ENCODE measurements at regions not wholly inside any gene's neighbourhood (a gene's known extent, or its start where the extent isn't known, plus 50 kb on each side); places are given as distances from the start of the nearest gene placed in this dataset.

DNA sequence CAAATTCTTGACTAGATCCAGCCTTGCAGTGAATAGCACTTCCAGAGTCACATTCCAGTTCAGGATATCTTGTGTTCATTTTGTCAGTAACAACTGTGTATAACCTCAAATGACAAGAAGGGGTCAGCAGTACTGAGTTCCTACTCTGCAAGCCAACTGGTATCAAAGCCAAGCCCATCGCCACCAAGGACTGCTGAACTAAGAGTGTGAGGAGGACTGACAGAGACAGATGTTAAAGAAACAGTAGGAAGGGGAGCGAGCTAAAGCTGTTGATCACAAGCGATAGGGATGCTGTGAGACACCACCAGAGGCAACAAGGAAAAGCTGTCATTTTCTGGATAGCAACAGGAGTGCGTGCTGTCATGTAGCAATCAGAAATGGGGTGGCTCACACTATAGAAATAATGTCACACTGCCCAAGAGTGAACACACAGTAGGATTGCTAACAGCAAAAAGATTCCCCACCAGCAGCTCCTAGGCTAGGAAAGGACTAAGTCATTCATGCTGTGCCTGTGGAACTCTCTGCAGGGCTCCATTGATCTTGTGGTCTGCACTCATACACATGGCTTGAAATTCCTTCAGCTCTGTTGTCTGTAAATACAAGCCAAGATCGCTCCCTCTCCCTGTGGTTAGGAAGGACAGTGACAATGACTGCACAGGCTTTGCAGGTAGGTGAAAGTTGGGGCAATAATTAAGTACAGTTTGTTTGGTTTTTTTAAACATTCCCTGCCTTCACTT is 658.6 kb downstream of the NR2F1-AS1 start:
- no peak for DNase-seq (ENCODE audit: low read depth in 1 of 2, low spot score in 2 of 2)

GRCh38 chr5:92917044-92917443 is 664.0 kb downstream of the NR2F1-AS1 start:
- Histone ChIP-seq H3K36me3 (no peaks in the 10 kb centered on the region), H3K27ac (no peak overlapping the region), H3K4me3 (no peak overlapping the region), H3K9me3 (replicated peaks) (no peaks in the 10 kb centered on the region), H3K4me1 (replicated peaks) (no peaks in the 10 kb centered on the region), H3K27me3 (replicated peaks) (no peaks in the 10 kb centered on the region)
- DNase-seq (ENCODE audit: low read depth in 1 of 2, low spot score in 2 of 2), result no peak

More for the DNA sequence above, 658.6 kb downstream of the NR2F1-AS1 start:
- Histone ChIP-seq H3K4me3 (no peak overlapping the region), H3K27ac (no peak overlapping the region), H3K27me3 (replicated peaks) (no peaks in the 10 kb centered on the region), H3K36me3 (no peaks in the 10 kb centered on the region), H3K9me3 (replicated peaks) (no peaks in the 10 kb centered on the region), H3K4me1 (replicated peaks) (no peaks in the 10 kb centered on the region)

GRCh38 chr5:92916036-92916435 is 665.0 kb downstream of the NR2F1-AS1 start:
- Histone ChIP-seq H3K27me3 (replicated peaks) (no peaks in the 10 kb centered on the region), H3K27ac (no peak overlapping the region), H3K9me3 (replicated peaks) (no peaks in the 10 kb centered on the region), H3K4me1 (replicated peaks) (no peaks in the 10 kb centered on the region), H3K4me3 (no peak overlapping the region), H3K36me3 (no peaks in the 10 kb centered on the region)
- DNase-seq (ENCODE audit: low read depth in 1 of 2, low spot score in 2 of 2), result no peak

- Histone ChIP-seq H3K36me3 (no peaks in the 10 kb centered on the region), H3K27me3 (replicated peaks) (no peaks in the 10 kb centered on the region), H3K9me3 (replicated peaks) (no peaks in the 10 kb centered on the region), H3K4me3 (no peak overlapping the region), H3K27ac (no peak overlapping the region), H3K4me1 (replicated peaks) (peaks cover 10% of the 10 kb centered on the region)
- no peak for DNase-seq (ENCODE audit: low read depth in 1 of 2, low spot score in 2 of 2)
Measured at GRCh38 chr5:92912283-92912682, 668.7 kb downstream of the NR2F1-AS1 start.

- Histone ChIP-seq H3K36me3 (no peaks in the 10 kb centered on the region), H3K27ac (no peak overlapping the region), H3K4me3 (no peak overlapping the region), H3K4me1 (replicated peaks) (peaks cover 10% of the 10 kb centered on the region), H3K9me3 (replicated peaks) (no peaks in the 10 kb centered on the region), H3K27me3 (replicated peaks) (no peaks in the 10 kb centered on the region)
- DNase-seq (ENCODE audit: low read depth in 1 of 2, low spot score in 2 of 2), result no peak
Measured at GRCh38 chr5:92911851-92912250, 669.2 kb downstream of the NR2F1-AS1 start.

- no peak for DNase-seq (ENCODE audit: low read depth in 1 of 2, low spot score in 2 of 2)
- H3K9me3 ChIP-seq (replicated peaks), result no peaks in the 10 kb centered on the region
Measured at GRCh38 chr5:92911293-92911692, 669.7 kb downstream of the NR2F1-AS1 start.

GRCh38 chr5:92909602-92909962 is 671.4 kb downstream of the NR2F1-AS1 start:
- H3K4me1 ChIP-seq (replicated peaks), result peaks cover 10% of the 10 kb centered on the region
- DNase-seq (ENCODE audit: low read depth in 1 of 2, low spot score in 2 of 2), result peak in 1 of 2 experiments; percentile 19

More at GRCh38 chr5:92911293-92911692, 669.7 kb downstream of the NR2F1-AS1 start:
- Histone ChIP-seq H3K36me3 (no peaks in the 10 kb centered on the region), H3K27ac (no peak overlapping the region), H3K4me1 (replicated peaks) (peaks cover 10% of the 10 kb centered on the region), H3K4me3 (no peak overlapping the region), H3K27me3 (replicated peaks) (no peaks in the 10 kb centered on the region)

DNA sequence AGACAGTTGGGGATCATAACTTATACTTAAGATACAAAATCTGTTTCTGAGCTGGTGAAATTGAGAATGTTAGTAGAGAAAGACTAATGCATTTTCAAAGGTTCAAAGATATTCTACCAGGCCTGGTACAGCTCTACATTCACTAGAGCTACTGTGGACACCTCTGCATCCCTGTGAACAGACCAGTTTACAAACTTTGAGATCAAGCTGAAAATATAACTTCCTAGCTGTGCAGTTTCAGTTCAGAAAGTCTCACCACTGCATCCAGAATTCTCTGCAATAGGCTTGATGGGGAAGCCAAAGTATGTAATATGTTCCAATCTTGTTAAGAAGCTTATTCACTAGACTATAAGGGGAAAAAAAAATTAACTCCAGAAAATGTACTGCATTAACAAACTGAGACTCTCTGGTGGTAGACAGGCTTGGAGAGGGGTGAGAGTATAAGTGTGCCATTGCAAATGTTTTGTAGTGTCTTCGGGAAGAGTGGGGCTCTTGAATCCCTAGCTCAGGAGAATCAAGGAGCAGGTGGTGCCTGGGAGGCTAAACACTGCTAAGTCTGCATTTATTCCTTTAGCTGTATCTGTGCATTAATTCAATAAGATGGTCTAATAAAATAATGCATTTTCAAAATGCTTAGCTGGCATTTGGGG is 671.9 kb downstream of the NR2F1-AS1 start:
- H3K36me3 ChIP-seq, result no peaks in the 10 kb centered on the region
- no peaks in the 10 kb centered on the region for H3K9me3 ChIP-seq (replicated peaks)
- no peak for DNase-seq (ENCODE audit: low read depth in 1 of 2, low spot score in 2 of 2)
- H3K4me1 ChIP-seq (replicated peaks), result peaks cover 10% of the 10 kb centered on the region
- no peak overlapping the region for H3K4me3 ChIP-seq
- H3K27ac ChIP-seq, result no peak overlapping the region
- no peaks in the 10 kb centered on the region for H3K27me3 ChIP-seq (replicated peaks)

More at GRCh38 chr5:92909602-92909962, 671.4 kb downstream of the NR2F1-AS1 start:
- Histone ChIP-seq H3K27ac (no peak overlapping the region), H3K4me3 (no peak overlapping the region), H3K9me3 (replicated peaks) (no peaks in the 10 kb centered on the region), H3K36me3 (no peaks in the 10 kb centered on the region), H3K27me3 (replicated peaks) (no peaks in the 10 kb centered on the region)

DNA sequence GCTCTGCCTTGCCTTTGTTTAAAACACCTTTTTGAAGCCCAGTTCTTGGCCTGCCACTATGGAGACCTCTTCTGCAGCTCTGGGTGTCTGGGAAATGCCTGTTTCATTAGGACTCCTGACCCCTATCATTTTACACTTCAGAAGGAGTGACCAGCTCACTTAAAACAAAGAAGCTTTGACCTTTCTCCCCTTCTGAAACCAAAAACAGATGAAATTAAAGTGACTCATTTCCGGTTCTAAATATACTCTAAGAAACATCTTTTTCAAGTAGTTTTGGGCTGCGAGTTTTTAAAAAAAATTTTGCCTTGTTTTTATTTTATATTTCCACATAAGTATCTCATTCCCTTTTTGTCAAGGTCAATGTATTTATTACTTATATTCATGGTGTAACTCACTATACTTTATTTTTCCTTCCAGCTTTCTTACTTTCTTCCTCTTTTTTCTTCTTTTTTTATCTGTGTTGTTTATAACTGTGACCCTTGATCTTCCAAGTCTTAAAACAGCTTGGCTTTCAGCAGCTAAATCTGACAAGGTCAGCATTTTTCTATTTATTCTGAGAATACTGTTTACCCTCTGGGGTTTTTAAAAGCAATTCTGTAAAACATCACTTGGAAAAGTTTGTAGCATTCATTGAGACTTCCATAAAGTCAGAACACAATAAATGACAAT is 672.9 kb downstream of the NR2F1-AS1 start:
- Histone ChIP-seq H3K27me3 (replicated peaks) (no peaks in the 10 kb centered on the region), H3K27ac (peak overlapping the region; percentile 19; the same call in 1 of the 2 replicates), H3K4me1 (replicated peaks) (peaks cover 10% of the 10 kb centered on the region), H3K4me3 (no peak overlapping the region), H3K9me3 (replicated peaks) (no peaks in the 10 kb centered on the region), H3K36me3 (no peaks in the 10 kb centered on the region)
- peak in 1 of 2 experiments; percentile 54 for DNase-seq (ENCODE audit: low read depth in 1 of 2, low spot score in 2 of 2)

GRCh38 chr5:92906798-92907376 is 674.1 kb downstream of the NR2F1-AS1 start:
- no peaks in the 10 kb centered on the region for H3K9me3 ChIP-seq (replicated peaks)
- no peaks in the 10 kb centered on the region for H3K27me3 ChIP-seq (replicated peaks)
- DNase-seq (ENCODE audit: low read depth in 1 of 2, low spot score in 2 of 2), result no peak
- no peak overlapping the region for H3K27ac ChIP-seq
- H3K36me3 ChIP-seq, result no peaks in the 10 kb centered on the region
- no peak overlapping the region for H3K4me3 ChIP-seq
- H3K4me1 ChIP-seq (replicated peaks), result peaks cover 10% of the 10 kb centered on the region

DNA sequence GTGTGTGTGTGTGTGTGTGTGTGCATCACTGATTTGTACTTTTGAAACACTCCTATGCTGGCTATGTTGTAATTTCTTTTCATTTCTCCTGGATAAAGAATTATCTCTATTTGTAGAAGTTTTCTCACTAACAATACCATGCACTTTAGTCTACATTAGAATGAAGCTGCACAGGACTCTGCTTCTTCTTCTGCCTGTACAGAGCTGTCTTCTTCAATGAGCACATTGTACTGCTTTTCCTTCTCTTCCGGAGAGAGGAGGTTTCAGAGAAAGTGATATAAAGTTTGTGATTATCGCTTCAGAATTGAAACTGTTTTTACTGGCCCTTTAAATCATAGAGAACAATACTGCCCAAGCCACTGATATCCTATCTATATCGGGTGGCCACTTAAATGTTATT is 677.0 kb downstream of the NR2F1-AS1 start:
- H3K4me1 ChIP-seq (replicated peaks), result peaks cover 10% of the 10 kb centered on the region
- H3K36me3 ChIP-seq, result no peaks in the 10 kb centered on the region
- H3K27ac ChIP-seq, result no peak overlapping the region
- H3K9me3 ChIP-seq (replicated peaks), result no peaks in the 10 kb centered on the region
- no peak overlapping the region for H3K4me3 ChIP-seq
- DNase-seq (ENCODE audit: low read depth in 1 of 2, low spot score in 2 of 2), result no peak
- H3K27me3 ChIP-seq (replicated peaks), result no peaks in the 10 kb centered on the region

DNA sequence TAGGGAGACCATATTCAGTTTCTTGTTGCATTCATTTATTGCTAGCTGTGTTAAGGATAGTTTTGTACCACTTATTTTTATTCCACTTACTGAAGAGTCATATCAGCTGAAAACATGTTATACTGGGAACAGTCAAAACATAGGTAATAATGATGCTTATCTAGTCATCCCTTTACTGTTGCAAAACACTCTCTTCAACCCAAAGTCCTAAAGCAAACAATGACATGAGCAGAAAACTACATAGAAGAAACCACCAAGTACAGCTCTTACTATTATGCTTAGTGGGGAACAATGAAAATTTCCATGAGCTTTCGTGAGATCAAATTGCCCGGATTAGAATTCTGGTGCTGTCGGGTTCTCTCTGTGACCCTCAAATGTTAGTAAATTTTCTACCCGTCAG is 681.4 kb downstream of the NR2F1-AS1 start:
- no peaks in the 10 kb centered on the region for H3K27me3 ChIP-seq (replicated peaks)
- no peaks in the 10 kb centered on the region for H3K36me3 ChIP-seq
- no peak for DNase-seq (ENCODE audit: low read depth in 1 of 2, low spot score in 2 of 2)
- H3K9me3 ChIP-seq (replicated peaks), result no peaks in the 10 kb centered on the region
- no peaks in the 10 kb centered on the region for H3K4me1 ChIP-seq (replicated peaks)
- H3K27ac ChIP-seq, result no peak overlapping the region
- H3K4me3 ChIP-seq, result no peak overlapping the region

GRCh38 chr5:92896722-92897121 is 684.3 kb downstream of the NR2F1-AS1 start:
- Histone ChIP-seq H3K36me3 (no peaks in the 10 kb centered on the region), H3K4me1 (replicated peaks) (no peaks in the 10 kb centered on the region)
- no peak for DNase-seq (ENCODE audit: low read depth in 1 of 2, low spot score in 2 of 2)

DNA sequence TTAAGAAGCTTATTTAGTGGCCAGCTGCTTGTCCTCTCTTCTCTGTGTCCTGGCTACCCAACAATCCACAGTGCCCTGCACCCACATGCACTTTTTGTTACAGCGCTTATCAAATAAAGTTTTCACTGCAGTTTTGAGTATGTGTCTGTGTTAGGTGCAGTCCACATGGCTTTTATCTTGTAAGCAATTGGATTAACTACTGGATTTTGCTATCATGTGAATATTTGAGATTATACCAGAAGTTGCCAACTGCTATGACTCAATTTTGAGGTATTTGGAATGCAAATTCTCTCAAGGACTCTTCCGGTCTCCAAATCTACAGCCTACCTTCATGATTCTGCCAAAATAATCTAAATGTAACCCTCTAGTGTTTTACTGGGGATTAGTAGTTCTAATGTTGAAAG is 690.2 kb downstream of the NR2F1-AS1 start:
- no peak for DNase-seq (ENCODE audit: low read depth in 1 of 2, low spot score in 2 of 2)
- Histone ChIP-seq H3K9me3 (replicated peaks) (no peaks in the 10 kb centered on the region), H3K4me3 (no peak overlapping the region), H3K4me1 (replicated peaks) (peaks cover 8% of the 10 kb centered on the region), H3K27ac (no peak overlapping the region), H3K36me3 (no peaks in the 10 kb centered on the region), H3K27me3 (replicated peaks) (no peaks in the 10 kb centered on the region)

More at GRCh38 chr5:92896722-92897121, 684.3 kb downstream of the NR2F1-AS1 start:
- no peaks in the 10 kb centered on the region for H3K27me3 ChIP-seq (replicated peaks)
- H3K9me3 ChIP-seq (replicated peaks), result no peaks in the 10 kb centered on the region
- no peak overlapping the region for H3K27ac ChIP-seq
- no peak overlapping the region for H3K4me3 ChIP-seq
